ENCODE measurements at regions not wholly inside any gene's neighbourhood (a gene's known extent, or its start where the extent isn't known, plus 50 kb on each side); places are given as distances from the start of the nearest gene placed in this dataset.

GRCh38 chr1:212529211-212529741 is 79.3 kb upstream of the ATF3 start:
- Histone ChIP-seq H3K27me3 (ENCODE audit: control insufficient read depth, insufficient read depth, low read length) (no peaks in the 10 kb centered on the region), H3K4me3 (ENCODE audit: low read depth, low read length) (no peak overlapping the region), H3K9ac (ENCODE audit: low read depth, low read length) (no peak overlapping the region), H3K4me1 (ENCODE audit: control insufficient read depth, insufficient read depth, low read length) (no peaks in the 10 kb centered on the region), H3K9me3 (ENCODE audit: control insufficient read depth, insufficient read depth, low read length) (no peaks in the 10 kb centered on the region), H3K36me3 (ENCODE audit: control insufficient read depth, insufficient read depth, low read length) (no peaks in the 10 kb centered on the region)

- Histone ChIP-seq H3K27me3 (ENCODE audit: control insufficient read depth, insufficient read depth, low read length) (no peaks in the 10 kb centered on the region), H3K4me3 (ENCODE audit: low read depth, low read length) (no peak overlapping the region), H3K9me3 (ENCODE audit: control insufficient read depth, insufficient read depth, low read length) (no peaks in the 10 kb centered on the region), H3K36me3 (ENCODE audit: control insufficient read depth, insufficient read depth, low read length) (no peaks in the 10 kb centered on the region), H3K4me1 (ENCODE audit: control insufficient read depth, insufficient read depth, low read length) (no peaks in the 10 kb centered on the region), H3K9ac (ENCODE audit: low read depth, low read length) (no peak overlapping the region)
Measured at GRCh38 chr1:212531267-212531666, 77.3 kb upstream of the ATF3 start.

GRCh38 chr1:212531796-212532195 is 76.8 kb upstream of the ATF3 start:
- Histone ChIP-seq H3K9me3 (ENCODE audit: control insufficient read depth, insufficient read depth, low read length) (no peaks in the 10 kb centered on the region), H3K36me3 (ENCODE audit: control insufficient read depth, insufficient read depth, low read length) (no peaks in the 10 kb centered on the region), H3K9ac (ENCODE audit: low read depth, low read length) (no peak overlapping the region), H3K27me3 (ENCODE audit: control insufficient read depth, insufficient read depth, low read length) (no peaks in the 10 kb centered on the region), H3K4me1 (ENCODE audit: control insufficient read depth, insufficient read depth, low read length) (no peaks in the 10 kb centered on the region), H3K4me3 (ENCODE audit: low read depth, low read length) (no peak overlapping the region)

DNA sequence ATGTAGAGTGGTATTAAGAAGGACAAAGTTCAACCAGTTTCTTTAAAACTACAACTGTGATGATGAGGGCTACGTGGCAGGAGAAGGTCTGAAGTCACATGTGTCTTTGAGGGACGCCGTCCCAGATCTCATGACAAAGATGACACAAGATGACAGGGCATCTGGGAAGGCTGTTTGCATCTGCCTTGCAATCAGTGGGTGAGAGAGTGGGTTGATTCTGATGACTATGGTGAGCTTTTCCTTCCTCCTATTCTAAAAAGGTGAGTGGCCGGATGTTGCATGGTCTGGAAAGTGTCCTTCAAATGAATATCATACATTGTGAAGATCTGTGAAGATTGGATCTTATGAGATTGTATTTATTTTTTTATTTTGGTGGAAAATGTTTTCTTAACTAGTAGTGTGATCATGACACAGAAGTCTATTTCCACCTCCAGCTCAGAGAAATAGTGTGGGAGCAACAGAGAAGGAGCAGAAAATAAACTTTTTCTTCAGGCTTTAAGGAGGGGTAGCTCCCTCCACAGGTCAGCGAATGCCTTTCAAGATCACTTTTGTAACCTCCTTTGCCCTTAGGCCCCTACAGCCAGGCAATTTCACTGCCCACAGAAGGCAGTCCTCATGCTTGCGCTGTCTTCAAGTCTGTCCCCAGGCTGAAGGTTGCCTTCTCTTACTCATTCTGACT is 76.0 kb upstream of the ATF3 start:
- Histone ChIP-seq H3K36me3 (ENCODE audit: control insufficient read depth, insufficient read depth, low read length) (no peaks in the 10 kb centered on the region), H3K4me1 (ENCODE audit: control insufficient read depth, insufficient read depth, low read length) (no peaks in the 10 kb centered on the region), H3K9me3 (ENCODE audit: control insufficient read depth, insufficient read depth, low read length) (no peaks in the 10 kb centered on the region), H3K9ac (ENCODE audit: low read depth, low read length) (no peak overlapping the region), H3K4me3 (ENCODE audit: low read depth, low read length) (no peak overlapping the region), H3K27me3 (ENCODE audit: control insufficient read depth, insufficient read depth, low read length) (no peaks in the 10 kb centered on the region)

DNA sequence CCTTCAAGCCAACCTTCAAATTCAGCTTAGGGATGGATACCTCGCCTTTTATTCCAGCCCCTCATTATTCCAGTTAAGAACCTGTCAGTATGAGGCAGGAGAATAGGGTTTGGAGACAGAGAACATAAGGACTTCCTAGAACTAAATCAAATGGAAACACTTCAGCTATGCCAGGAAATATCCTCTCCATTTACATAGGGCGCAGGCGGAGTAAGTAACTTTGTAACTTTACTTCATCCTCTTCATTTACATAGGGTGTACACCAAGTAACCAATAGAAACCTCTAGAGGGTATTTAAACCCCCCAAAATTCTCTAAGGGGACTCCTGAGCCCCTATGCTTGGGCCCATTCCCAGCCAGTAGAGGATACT is 75.4 kb upstream of the ATF3 start:
- Histone ChIP-seq H3K9me3 (ENCODE audit: control insufficient read depth, insufficient read depth, low read length) (no peaks in the 10 kb centered on the region), H3K36me3 (ENCODE audit: control insufficient read depth, insufficient read depth, low read length) (no peaks in the 10 kb centered on the region), H3K9ac (ENCODE audit: low read depth, low read length) (no peak overlapping the region), H3K4me1 (ENCODE audit: control insufficient read depth, insufficient read depth, low read length) (no peaks in the 10 kb centered on the region), H3K4me3 (ENCODE audit: low read depth, low read length) (no peak overlapping the region), H3K27me3 (ENCODE audit: control insufficient read depth, insufficient read depth, low read length) (no peaks in the 10 kb centered on the region)

GRCh38 chr1:212536586-212536985 is 72.0 kb upstream of the ATF3 start:
- no peak overlapping the region for H3K9ac ChIP-seq (ENCODE audit: low read depth, low read length)
- H3K4me1 ChIP-seq (ENCODE audit: control insufficient read depth, insufficient read depth, low read length): no peaks in the 10 kb centered on the region
- no peaks in the 10 kb centered on the region for H3K27me3 ChIP-seq (ENCODE audit: control insufficient read depth, insufficient read depth, low read length)

DNA sequence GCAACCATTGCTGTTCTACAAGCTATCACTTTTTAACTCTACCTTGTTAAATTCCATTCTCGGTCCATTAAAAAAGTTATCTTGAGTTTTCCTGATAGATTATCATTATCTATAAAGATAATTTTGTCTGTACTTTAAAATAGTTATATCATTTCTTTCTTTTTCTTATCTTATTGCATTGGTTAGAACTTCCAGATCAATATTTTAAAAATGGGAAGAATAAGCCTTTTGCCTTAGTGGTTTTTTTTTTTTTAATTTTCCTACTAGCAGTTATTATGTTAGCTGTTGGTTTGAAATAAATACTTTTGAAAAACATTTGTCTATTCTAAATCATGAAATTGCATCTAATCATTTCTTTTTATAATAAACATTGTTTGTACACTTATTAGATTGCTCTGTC is 71.0 kb upstream of the ATF3 start:
- no peak overlapping the region for H3K4me3 ChIP-seq (ENCODE audit: low read depth, low read length)
- H3K36me3 ChIP-seq (ENCODE audit: control insufficient read depth, insufficient read depth, low read length): no peaks in the 10 kb centered on the region
- no peaks in the 10 kb centered on the region for H3K9me3 ChIP-seq (ENCODE audit: control insufficient read depth, insufficient read depth, low read length)
- no peak overlapping the region for H3K9ac ChIP-seq (ENCODE audit: low read depth, low read length)
- H3K4me1 ChIP-seq (ENCODE audit: control insufficient read depth, insufficient read depth, low read length): no peaks in the 10 kb centered on the region
- H3K27me3 ChIP-seq (ENCODE audit: control insufficient read depth, insufficient read depth, low read length): no peaks in the 10 kb centered on the region

More at GRCh38 chr1:212536586-212536985, 72.0 kb upstream of the ATF3 start:
- no peak overlapping the region for H3K4me3 ChIP-seq (ENCODE audit: low read depth, low read length)
- H3K36me3 ChIP-seq (ENCODE audit: control insufficient read depth, insufficient read depth, low read length): no peaks in the 10 kb centered on the region
- H3K9me3 ChIP-seq (ENCODE audit: control insufficient read depth, insufficient read depth, low read length): no peaks in the 10 kb centered on the region

GRCh38 chr1:212539737-212540430 is 68.7 kb upstream of the ATF3 start:
- no peaks in the 10 kb centered on the region for H3K36me3 ChIP-seq (ENCODE audit: control insufficient read depth, insufficient read depth, low read length)
- no peaks in the 10 kb centered on the region for H3K4me1 ChIP-seq (ENCODE audit: control insufficient read depth, insufficient read depth, low read length)
- H3K9ac ChIP-seq (ENCODE audit: low read depth, low read length): no peak overlapping the region
- H3K9me3 ChIP-seq (ENCODE audit: control insufficient read depth, insufficient read depth, low read length): no peaks in the 10 kb centered on the region
- no peak overlapping the region for H3K4me3 ChIP-seq (ENCODE audit: low read depth, low read length)
- H3K27me3 ChIP-seq (ENCODE audit: control insufficient read depth, insufficient read depth, low read length): no peaks in the 10 kb centered on the region

DNA sequence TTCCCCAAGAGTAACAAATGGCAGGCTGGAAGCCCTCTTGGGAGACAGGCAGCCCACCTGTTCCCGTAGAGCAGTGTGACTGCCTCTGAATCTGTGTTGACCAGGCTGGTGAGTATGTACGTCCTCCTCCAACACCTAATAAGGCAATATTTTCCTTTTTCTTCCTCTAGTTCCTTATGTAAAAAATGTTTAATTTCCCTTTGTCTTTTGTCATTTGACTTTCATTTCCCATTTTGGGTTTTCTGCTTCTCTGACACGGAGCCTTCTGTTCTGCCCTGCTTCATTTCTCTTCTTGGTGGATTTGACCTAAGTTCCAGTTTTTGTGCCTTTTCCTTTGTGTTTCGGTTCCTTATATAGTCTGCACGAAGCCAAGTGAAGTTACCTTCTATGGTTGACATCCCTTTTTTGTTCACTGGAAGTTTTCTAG is 65.8 kb upstream of the ATF3 start:
- no peaks in the 10 kb centered on the region for H3K27me3 ChIP-seq (ENCODE audit: control insufficient read depth, insufficient read depth, low read length)
- H3K9ac ChIP-seq (ENCODE audit: low read depth, low read length): no peak overlapping the region
- peaks cover 10% of the 10 kb centered on the region for H3K4me1 ChIP-seq (ENCODE audit: control insufficient read depth, insufficient read depth, low read length)
- H3K4me3 ChIP-seq (ENCODE audit: low read depth, low read length): no peak overlapping the region
- no peaks in the 10 kb centered on the region for H3K9me3 ChIP-seq (ENCODE audit: control insufficient read depth, insufficient read depth, low read length)
- no peaks in the 10 kb centered on the region for H3K36me3 ChIP-seq (ENCODE audit: control insufficient read depth, insufficient read depth, low read length)

DNA sequence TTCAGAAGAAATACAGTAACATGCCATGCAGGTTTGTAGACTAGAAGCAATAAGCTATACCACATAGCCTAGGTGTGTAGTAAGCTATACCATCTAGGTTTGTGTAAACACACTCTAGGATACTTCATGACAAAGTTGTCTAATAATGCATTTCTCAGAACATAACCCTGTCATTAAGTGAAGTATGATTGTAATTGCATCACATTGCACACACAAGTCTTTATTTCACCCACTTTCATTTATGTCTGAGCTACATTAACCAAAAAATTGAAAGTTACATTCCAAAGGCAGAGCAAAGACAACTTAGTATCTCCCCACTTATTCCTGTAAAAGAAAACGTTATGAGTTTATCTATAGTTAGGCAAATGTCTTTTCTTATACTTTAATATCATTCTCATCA is 64.5 kb upstream of the ATF3 start:
- Histone ChIP-seq H3K27me3 (ENCODE audit: control insufficient read depth, insufficient read depth, low read length) (no peaks in the 10 kb centered on the region), H3K4me3 (ENCODE audit: low read depth, low read length) (no peak overlapping the region), H3K4me1 (ENCODE audit: control insufficient read depth, insufficient read depth, low read length) (peaks cover 10% of the 10 kb centered on the region), H3K9me3 (ENCODE audit: control insufficient read depth, insufficient read depth, low read length) (no peaks in the 10 kb centered on the region), H3K9ac (ENCODE audit: low read depth, low read length) (no peak overlapping the region), H3K36me3 (ENCODE audit: control insufficient read depth, insufficient read depth, low read length) (no peaks in the 10 kb centered on the region)

DNA sequence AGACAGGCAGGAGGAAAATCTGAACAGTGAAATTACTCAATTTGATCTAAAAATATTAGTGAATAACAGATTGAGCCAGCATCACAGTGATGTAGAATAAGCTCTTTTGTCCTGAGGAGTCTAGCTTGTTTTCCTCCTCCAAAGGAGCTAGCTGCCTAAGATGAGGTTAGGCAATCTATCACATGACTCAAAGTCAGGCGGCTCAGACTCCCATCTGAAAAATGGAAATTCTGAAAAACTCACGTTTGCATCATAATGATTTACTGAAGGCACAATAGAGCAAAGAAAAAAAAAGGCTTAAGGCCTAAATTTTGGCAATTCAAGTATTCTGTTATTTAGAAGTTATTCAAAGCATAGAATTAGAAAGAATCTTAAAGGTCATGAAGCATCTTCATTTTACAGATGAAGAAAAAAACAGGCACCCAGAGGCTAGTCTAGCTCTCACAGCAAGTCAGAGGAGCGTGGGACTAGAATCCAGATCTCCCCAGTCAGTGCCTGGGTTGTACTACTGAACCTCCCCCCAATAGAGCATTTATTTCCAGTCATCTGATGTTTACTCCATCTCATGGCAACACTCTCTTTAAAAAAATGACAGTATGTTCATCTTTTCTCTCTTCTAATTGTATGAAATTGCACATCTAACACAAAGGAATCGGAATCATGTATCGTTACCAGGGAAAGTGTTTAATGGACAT is 62.5 kb upstream of the ATF3 start:
- H3K9ac ChIP-seq (ENCODE audit: low read depth, low read length): no peak overlapping the region
- no peaks in the 10 kb centered on the region for H3K36me3 ChIP-seq (ENCODE audit: control insufficient read depth, insufficient read depth, low read length)
- H3K9me3 ChIP-seq (ENCODE audit: control insufficient read depth, insufficient read depth, low read length): no peaks in the 10 kb centered on the region
- no peak overlapping the region for H3K4me3 ChIP-seq (ENCODE audit: low read depth, low read length)
- peaks cover 10% of the 10 kb centered on the region for H3K4me1 ChIP-seq (ENCODE audit: control insufficient read depth, insufficient read depth, low read length)
- H3K27me3 ChIP-seq (ENCODE audit: control insufficient read depth, insufficient read depth, low read length): no peaks in the 10 kb centered on the region

Data from iPS-15b (cell line).